H1 (cell line): ENCODE measurements at regions not wholly inside any gene's neighbourhood (a gene's known extent, or its start where the extent isn't known, plus 50 kb on each side); places are given as distances from the start of the nearest gene placed in this dataset.

Source experiments
- CEBPB ChIP-seq: IDR thresholded peaks from 2 replicates; pipeline ENCODE4 v1.6.1; 2012; ENCODE audit warnings: low read depth, low read length
- EZH2 ChIP-seq: fragments of 200-600 bp; sonication (generic); IDR thresholded peaks from 2 replicates; pipeline ENCODE4 v1.7.1; 2012; ENCODE audit warnings: low read depth, mild to moderate bottlenecking, moderate library complexity, low read length, inconsistent platforms; ENCODE audit not compliant: severe bottlenecking
- KDM5A ChIP-seq: fragments of 200-600 bp; IDR thresholded peaks from 2 replicates; pipeline ENCODE4 v1.7.1; 2012; ENCODE audit warnings: mild to moderate bottlenecking, low read length, inconsistent platforms, mixed read lengths
- NRF1 ChIP-seq: IDR thresholded peaks from 2 replicates; pipeline ENCODE4 v1.6.1; 2011; ENCODE audit warnings: mild to moderate bottlenecking, low read depth, low read length, improper control_type of control experiment

- TF ChIP-seq EZH2 (no peak), CEBPB (no peak), KDM5A (no peak), NRF1 (no peak)
Observed at GRCh38 chr13:88417801-88418200, 746.6 kb downstream of the SLITRK5 start (continued).
